Spinal cord (tissue), 9 donors: ENCODE measurements at regions not wholly inside any gene's neighbourhood (a gene's known extent, or its start where the extent isn't known, plus 50 kb on each side); places are given as distances from the start of the nearest gene placed in this dataset.

Experiments used
- DNase-seq, 6 donors: peaks; one replicate each; pipeline versions ENCODE4 v3.0.0 to v3.0.0-alpha.2; 2013 to 2015; ENCODE audit warnings: low spot score in 6 of 6, low read depth in 4 of 6
- H3K27ac ChIP-seq: one replicate; pipeline ENCODE4 v1.5.1; 2013; ENCODE audit warnings: low read depth, low read length, control low read depth
- H3K27me3 ChIP-seq: one replicate; pipeline ENCODE4 v1.6.1; 2013; ENCODE audit warnings: low read length; ENCODE audit not compliant: control insufficient read depth, insufficient read depth
- H3K36me3 ChIP-seq: one replicate; pipeline ENCODE4 v1.6.1; 2013; ENCODE audit warnings: low read length; ENCODE audit not compliant: control insufficient read depth, insufficient read depth
- H3K4me1 ChIP-seq: one replicate; pipeline ENCODE4 v1.6.1; 2013; ENCODE audit warnings: low read length; ENCODE audit not compliant: control insufficient read depth, insufficient read depth
- H3K4me3 ChIP-seq: one replicate; pipeline ENCODE4 v1.5.1; 2013; ENCODE audit warnings: low read depth, low read length, control low read depth
- H3K9me3 ChIP-seq: one replicate; pipeline ENCODE4 v1.6.1; 2013; ENCODE audit warnings: low read length; ENCODE audit not compliant: control insufficient read depth, insufficient read depth
- WGBS: methylation state at CpG from one replicate; pipeline ENCODE4 v1.1.5; 2013; ENCODE audit warnings: missing lambda C conversion rate; ENCODE audit not compliant: insufficient coverage; 5-methylcytosine and 5-hydroxymethylcytosine counted together
- donor health status: healthy.

DNA sequence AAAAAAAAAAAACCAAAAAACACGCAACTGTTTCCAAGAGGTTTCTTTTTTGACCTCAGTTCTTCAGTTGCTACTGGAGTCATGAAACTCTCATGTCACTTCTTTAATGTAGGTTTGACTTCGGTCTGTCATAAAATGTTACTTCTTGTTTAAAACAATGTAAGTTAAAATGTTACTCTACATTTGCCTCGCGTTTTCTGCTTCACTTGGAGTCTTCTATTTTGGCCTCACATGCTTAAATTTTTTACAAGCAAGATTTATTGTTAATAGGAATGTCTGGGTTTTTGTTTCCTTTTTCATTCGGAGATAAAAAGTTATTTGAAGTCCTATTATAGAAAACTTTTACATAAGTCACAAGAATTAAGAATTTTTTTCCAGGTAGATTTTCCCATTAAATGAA is 880.2 kb downstream of the LTN1 start:
- Histone ChIP-seq H3K9me3 (no peaks in the 10 kb centered on the region), H3K27ac (no peak overlapping the region), H3K4me1 (no peaks in the 10 kb centered on the region), H3K4me3 (no peak overlapping the region), H3K36me3 (no peaks in the 10 kb centered on the region), H3K27me3 (no peaks in the 10 kb centered on the region)
- no peak for DNase-seq
- no CpG with 5 or more reads among the region's 5 CpGs for WGBS

DNA sequence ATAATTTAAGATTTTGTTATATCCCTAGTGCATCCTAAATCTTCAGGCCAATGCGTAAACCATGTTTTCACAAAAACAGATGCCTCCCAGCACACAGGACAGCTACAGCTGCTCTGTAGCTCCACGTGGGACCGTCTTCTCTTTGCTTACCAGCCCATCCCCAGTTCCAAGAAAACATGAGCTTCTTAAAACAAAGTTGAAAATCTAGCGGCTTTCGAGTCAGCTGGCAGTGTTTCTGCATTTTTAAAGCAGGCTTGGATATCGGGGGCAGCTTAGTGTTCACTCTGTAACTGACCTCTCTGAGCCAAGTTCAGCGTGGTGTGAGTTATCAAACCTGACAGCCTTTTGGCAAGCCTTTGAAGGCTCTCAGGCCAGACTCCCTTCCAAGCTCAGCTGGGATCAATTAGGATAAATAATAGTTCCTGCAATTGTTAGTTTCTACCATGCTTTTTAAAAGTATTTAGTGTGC is 881.5 kb downstream of the LTN1 start:
- Histone ChIP-seq H3K9me3 (no peaks in the 10 kb centered on the region), H3K4me3 (no peak overlapping the region), H3K4me1 (no peaks in the 10 kb centered on the region), H3K27ac (no peak overlapping the region), H3K27me3 (no peaks in the 10 kb centered on the region), H3K36me3 (no peaks in the 10 kb centered on the region)
- peak in 5 of 6 donors; percentile 27 to 87 (median 44) for DNase-seq
- WGBS = 22% methylated on average over 7 of the region's 7 CpGs

DNA sequence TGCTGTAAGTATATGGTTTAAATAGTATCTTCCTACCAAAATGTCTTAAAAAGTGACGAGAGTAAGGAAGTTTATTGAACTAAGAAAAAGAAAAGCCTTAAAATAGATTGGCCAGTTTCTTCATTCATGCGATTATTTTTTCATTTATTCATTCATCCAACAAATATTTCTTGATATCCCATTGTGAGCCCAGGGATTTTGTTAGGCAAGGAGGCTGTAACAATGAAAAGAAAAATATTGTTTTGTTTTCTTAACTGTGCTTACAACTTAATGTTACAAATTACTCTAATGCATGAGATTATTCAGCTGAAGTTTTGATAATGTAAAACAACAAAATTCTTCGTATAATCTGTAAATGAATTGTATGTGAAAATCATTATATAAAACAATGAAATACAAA is 882.0 kb downstream of the LTN1 start:
- no peaks in the 10 kb centered on the region for H3K27me3 ChIP-seq
- no peaks in the 10 kb centered on the region for H3K36me3 ChIP-seq
- H3K4me1 ChIP-seq = no peaks in the 10 kb centered on the region
- no CpG with 5 or more reads among the region's 3 CpGs for WGBS
- peak in 1 of 6 donors; percentile 3 for DNase-seq
- H3K9me3 ChIP-seq = no peaks in the 10 kb centered on the region
- no peak overlapping the region for H3K27ac ChIP-seq
- H3K4me3 ChIP-seq = no peak overlapping the region

DNA sequence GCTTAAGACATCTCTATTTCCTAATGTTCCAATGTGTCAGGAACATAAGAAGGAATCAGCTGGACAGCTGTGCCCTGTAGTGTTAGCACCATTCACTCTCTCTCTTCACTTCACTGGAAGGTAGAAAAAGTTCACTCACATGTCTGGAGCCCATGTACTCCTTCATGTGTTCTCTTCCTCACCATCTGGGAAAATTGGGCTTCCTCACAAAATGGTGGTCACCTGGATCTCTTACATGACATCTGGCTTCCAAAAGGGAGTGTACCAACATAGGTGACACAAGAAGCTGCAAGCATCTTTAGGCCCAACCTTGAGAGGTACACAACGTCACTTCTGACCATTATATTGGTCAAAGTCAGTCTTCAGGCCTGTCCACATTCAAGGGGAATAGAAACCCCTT is 882.6 kb downstream of the LTN1 start:
- DNase-seq = no peak
- no peak overlapping the region for H3K27ac ChIP-seq
- no CpG with 5 or more reads among the region's 1 CpG for WGBS

DNA sequence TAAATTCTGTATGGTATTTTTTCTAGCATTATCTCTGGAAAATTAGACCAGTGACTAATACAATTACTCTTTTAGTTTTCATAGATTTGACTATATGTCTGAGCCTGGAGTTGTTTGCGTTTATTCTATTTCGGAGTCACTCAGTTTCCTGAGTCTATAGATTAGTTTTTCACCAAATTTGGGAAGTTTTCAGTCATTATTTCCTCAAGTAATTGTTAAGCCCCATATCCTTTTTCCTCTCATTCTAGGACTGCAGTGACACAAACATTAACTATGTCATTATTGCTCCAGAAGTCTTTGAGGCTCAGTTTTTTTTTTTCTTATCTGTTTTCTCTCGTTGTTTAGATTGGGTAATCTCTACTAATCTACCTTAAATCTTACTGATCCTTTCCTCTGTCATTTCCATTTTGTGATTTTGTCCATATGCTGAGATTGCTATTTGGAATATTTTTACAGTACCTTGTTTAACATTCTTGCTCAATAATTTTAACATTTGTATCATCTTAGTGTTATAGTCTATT is 886.2 kb downstream of the LTN1 start:
- H3K4me3 ChIP-seq = no peak overlapping the region
- no peaks in the 10 kb centered on the region for H3K4me1 ChIP-seq
- no peaks in the 10 kb centered on the region for H3K9me3 ChIP-seq
- no peaks in the 10 kb centered on the region for H3K36me3 ChIP-seq
- no peaks in the 10 kb centered on the region for H3K27me3 ChIP-seq
- no CpG with 5 or more reads among the region's 3 CpGs for WGBS
- H3K27ac ChIP-seq = no peak overlapping the region
- DNase-seq = no peak

More for the DNA sequence above, 882.6 kb downstream of the LTN1 start:
- Histone ChIP-seq H3K36me3 (no peaks in the 10 kb centered on the region), H3K27me3 (no peaks in the 10 kb centered on the region), H3K9me3 (no peaks in the 10 kb centered on the region), H3K4me3 (no peak overlapping the region), H3K4me1 (no peaks in the 10 kb centered on the region)

DNA sequence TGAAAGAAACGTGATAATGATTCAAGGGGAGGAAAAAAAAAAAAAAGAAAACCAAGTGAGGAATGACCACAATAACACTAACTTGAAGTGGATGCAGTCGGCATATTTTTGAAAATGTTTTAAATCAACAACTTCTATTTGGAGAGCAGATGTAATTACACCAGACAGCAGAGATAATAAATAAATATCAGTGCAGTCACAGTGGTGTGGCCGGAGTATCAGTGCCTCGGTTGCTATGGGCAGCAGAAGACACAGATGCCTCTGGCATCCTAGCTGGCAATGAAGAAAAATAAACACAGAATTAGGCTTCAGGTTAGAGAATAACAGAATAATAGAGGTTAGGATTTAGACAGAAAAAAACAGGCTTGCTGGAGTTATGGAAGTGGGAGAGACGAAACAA is 888.3 kb downstream of the LTN1 start:
- Histone ChIP-seq H3K4me1 (no peaks in the 10 kb centered on the region), H3K36me3 (no peaks in the 10 kb centered on the region), H3K27me3 (no peaks in the 10 kb centered on the region), H3K27ac (no peak overlapping the region), H3K9me3 (no peaks in the 10 kb centered on the region), H3K4me3 (no peak overlapping the region)
- 49% methylated on average over 3 of the region's 5 CpGs for WGBS
- no peak for DNase-seq

DNA sequence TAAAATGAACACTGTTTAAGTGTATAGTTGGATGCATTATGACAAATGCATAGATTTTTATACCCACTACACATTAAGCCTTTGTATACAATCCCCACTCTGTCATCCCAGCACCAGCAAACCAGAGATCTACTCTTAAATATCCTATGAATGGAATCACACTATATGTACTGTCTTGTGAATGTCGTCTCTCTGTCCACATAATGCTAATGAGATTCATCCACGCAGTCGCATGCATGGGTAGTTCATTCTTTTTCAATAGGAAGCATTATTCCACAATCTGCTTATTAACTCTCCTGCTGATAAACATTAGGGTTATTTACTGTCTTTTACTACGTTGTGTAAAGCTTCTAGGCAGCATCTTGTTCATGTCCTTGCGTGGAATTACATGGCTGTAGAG is 892.3 kb downstream of the LTN1 start:
- no peak overlapping the region for H3K4me3 ChIP-seq

DNA sequence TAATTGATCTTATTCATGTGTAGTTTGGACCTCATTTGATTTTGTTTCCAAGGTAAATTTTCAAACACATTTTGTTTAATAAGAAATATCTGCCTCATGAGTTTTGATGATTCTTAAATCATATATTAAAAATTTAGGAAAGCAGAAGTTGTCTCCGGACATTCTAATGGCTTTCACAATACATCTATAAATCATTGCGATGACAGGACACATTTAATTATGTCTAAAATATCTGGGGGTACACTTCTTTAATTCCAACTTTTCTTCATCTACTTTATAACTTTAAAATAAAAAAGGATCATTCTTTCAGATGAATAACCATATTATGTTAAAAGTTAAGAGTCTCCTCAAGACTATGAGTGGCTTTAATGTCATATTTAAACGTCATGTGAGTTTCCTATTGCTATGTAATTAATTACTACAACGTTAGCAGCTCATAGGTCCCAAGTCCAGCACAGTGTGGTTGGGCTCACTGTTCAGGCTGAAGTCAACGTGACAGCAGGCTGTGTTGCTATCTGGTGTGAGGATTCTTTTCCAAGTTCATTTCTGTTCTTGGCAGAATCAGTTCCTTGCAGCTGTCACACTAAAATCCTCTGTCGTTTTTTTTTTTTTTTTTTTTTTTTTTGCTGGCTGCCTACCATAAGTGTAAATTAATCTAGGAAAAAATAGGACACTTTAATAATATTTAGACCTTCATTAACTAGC is 893.5 kb downstream of the LTN1 start:
- no peaks in the 10 kb centered on the region for H3K36me3 ChIP-seq
- no peak overlapping the region for H3K27ac ChIP-seq
- no CpG with 5 or more reads among the region's 6 CpGs for WGBS
- H3K9me3 ChIP-seq = no peaks in the 10 kb centered on the region
- no peaks in the 10 kb centered on the region for H3K27me3 ChIP-seq
- no peaks in the 10 kb centered on the region for H3K4me1 ChIP-seq
- no peak overlapping the region for H3K4me3 ChIP-seq
- DNase-seq = peak in 1 of 6 donors; percentile 81

More for the DNA sequence above, 892.3 kb downstream of the LTN1 start:
- Histone ChIP-seq H3K27ac (no peak overlapping the region), H3K36me3 (no peaks in the 10 kb centered on the region), H3K27me3 (no peaks in the 10 kb centered on the region), H3K4me1 (no peaks in the 10 kb centered on the region), H3K9me3 (no peaks in the 10 kb centered on the region)
- WGBS = no CpG with 5 or more reads among the region's 5 CpGs
- DNase-seq = peak in 2 of 6 donors; percentile 29 to 41

DNA sequence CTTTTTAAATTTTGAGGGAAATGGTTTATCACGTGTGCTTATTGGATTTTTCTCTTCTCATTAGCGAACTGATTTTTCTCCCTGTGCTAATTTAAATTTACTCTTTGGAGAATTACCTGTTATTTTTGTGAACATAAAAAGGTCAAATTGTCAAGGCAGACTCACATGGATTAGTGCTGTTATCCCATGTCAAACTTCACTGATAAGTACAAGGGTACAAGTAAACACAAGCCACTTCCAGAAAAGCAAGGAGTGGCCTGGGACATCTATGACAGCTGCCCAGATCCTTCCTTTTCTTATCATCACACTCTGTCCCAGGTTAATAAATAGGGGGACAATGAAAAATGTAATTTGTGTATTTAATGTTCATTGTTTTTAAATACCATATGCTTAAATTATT is 901.2 kb downstream of the LTN1 start:
- H3K9me3 ChIP-seq = no peaks in the 10 kb centered on the region
- no peaks in the 10 kb centered on the region for H3K4me1 ChIP-seq
- H3K36me3 ChIP-seq = no peaks in the 10 kb centered on the region
- WGBS = no CpG with 5 or more reads among the region's 2 CpGs
- H3K4me3 ChIP-seq = no peak overlapping the region
- H3K27ac ChIP-seq = no peak overlapping the region
- H3K27me3 ChIP-seq = no peaks in the 10 kb centered on the region
- no peak for DNase-seq

DNA sequence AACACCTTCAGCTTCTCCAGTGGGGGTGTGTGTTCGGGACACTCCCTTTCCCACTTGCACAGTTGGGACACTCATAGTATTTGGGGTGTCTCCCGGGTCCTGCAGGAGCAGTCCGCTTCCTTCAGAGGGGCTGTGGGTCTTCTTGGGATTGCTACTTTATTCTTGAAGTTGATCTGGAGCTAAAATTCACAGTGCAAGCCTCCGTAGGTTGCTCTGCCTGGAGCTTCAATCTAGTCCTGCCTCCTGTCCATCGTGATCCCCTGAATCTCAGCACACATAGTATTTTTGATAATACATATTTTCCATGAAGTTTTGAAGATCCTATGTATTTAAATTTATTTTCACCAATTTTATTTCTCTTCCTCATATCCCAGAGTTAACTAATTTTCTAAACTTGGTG is 902.1 kb downstream of the LTN1 start:
- Histone ChIP-seq H3K4me3 (no peak overlapping the region), H3K9me3 (no peaks in the 10 kb centered on the region), H3K27me3 (no peaks in the 10 kb centered on the region), H3K27ac (no peak overlapping the region), H3K36me3 (no peaks in the 10 kb centered on the region), H3K4me1 (no peaks in the 10 kb centered on the region)
- 100% methylated on average over 2 of the region's 5 CpGs for WGBS
- no peak for DNase-seq
